Progenitor cell of endocrine pancreas (in vitro differentiated cells): ENCODE measurements at regions not wholly inside any gene's neighbourhood (a gene's known extent, or its start where the extent isn't known, plus 50 kb on each side); places are given as distances from the start of the nearest gene placed in this dataset.

Experiments used
- DNase-seq: peaks from one replicate; pipeline ENCODE4 v3.0.0; 2021; ENCODE audit warnings: low spot score; ENCODE audit not compliant: unreplicated experiment
- H3K27ac Mint-ChIP-seq: 2 replicates; pipeline ENCODE4 v1.8.0; 2021; ENCODE audit warnings: mild to moderate bottlenecking, moderate library complexity, mixed read lengths
- H3K27me3 Mint-ChIP-seq: 2 replicates; pipeline ENCODE4 v1.8.0; 2021; ENCODE audit warnings: mixed read lengths
- H3K36me3 Mint-ChIP-seq: 2 replicates; pipeline ENCODE4 v1.8.0; 2022; ENCODE audit warnings: mixed read lengths; ENCODE audit not compliant: insufficient read depth
- H3K4me1 Mint-ChIP-seq: 2 replicates; pipeline ENCODE4 v1.8.0; 2021; ENCODE audit warnings: low read depth, mixed read lengths
- H3K4me3 Mint-ChIP-seq: 2 replicates; pipeline ENCODE4 v1.8.0; 2021; ENCODE audit warnings: low read depth, mild to moderate bottlenecking, moderate library complexity, mixed read lengths
- H3K9me3 Mint-ChIP-seq: 2 replicates; pipeline ENCODE4 v1.8.0; 2021; ENCODE audit warnings: low read depth, mixed read lengths
- TF ChIP-seq, protein P1 (sequence below): fragments of 200-600 bp; sonication (generic); IDR thresholded peaks from one replicate; pipeline ENCODE4 v1.5.0; 2021; ENCODE audit warnings: antibody characterized with exemption, mild to moderate bottlenecking; ENCODE audit not compliant: unreplicated experiment

- Mint-ChIP-seq H3K9me3 (no peaks in the 10 kb centered on the region), H3K4me3 (no peak overlapping the region), H3K27me3 (no peaks in the 10 kb centered on the region), H3K27ac (no peak overlapping the region), H3K36me3 (no peaks in the 10 kb centered on the region), H3K4me1 (no peaks in the 10 kb centered on the region)
- TF ChIP-seq, protein P1, sequence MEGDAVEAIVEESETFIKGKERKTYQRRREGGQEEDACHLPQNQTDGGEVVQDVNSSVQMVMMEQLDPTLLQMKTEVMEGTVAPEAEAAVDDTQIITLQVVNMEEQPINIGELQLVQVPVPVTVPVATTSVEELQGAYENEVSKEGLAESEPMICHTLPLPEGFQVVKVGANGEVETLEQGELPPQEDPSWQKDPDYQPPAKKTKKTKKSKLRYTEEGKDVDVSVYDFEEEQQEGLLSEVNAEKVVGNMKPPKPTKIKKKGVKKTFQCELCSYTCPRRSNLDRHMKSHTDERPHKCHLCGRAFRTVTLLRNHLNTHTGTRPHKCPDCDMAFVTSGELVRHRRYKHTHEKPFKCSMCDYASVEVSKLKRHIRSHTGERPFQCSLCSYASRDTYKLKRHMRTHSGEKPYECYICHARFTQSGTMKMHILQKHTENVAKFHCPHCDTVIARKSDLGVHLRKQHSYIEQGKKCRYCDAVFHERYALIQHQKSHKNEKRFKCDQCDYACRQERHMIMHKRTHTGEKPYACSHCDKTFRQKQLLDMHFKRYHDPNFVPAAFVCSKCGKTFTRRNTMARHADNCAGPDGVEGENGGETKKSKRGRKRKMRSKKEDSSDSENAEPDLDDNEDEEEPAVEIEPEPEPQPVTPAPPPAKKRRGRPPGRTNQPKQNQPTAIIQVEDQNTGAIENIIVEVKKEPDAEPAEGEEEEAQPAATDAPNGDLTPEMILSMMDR: no peak
- DNase-seq: no peak
These were observed 208.7 kb downstream of the ZPLD1 start for GRCh38 chr3:102643546-102643945.

GRCh38 chr3:102646557-102646956 is 211.7 kb downstream of the ZPLD1 start:
- Mint-ChIP-seq H3K27me3 (no peaks in the 10 kb centered on the region), H3K27ac (no peak overlapping the region), H3K4me3 (no peak overlapping the region), H3K9me3 (no peaks in the 10 kb centered on the region), H3K36me3 (no peaks in the 10 kb centered on the region), H3K4me1 (no peaks in the 10 kb centered on the region)
- TF ChIP-seq, protein P1: no peak
- no peak for DNase-seq

- TF ChIP-seq, protein P1: no peak
- peaks cover 7% of the 10 kb centered on the region for H3K9me3 Mint-ChIP-seq
- peaks cover 12% of the 10 kb centered on the region for H3K4me1 Mint-ChIP-seq
These were observed 225.8 kb downstream of the ZPLD1 start for GRCh38 chr3:102660653-102661052.

DNA sequence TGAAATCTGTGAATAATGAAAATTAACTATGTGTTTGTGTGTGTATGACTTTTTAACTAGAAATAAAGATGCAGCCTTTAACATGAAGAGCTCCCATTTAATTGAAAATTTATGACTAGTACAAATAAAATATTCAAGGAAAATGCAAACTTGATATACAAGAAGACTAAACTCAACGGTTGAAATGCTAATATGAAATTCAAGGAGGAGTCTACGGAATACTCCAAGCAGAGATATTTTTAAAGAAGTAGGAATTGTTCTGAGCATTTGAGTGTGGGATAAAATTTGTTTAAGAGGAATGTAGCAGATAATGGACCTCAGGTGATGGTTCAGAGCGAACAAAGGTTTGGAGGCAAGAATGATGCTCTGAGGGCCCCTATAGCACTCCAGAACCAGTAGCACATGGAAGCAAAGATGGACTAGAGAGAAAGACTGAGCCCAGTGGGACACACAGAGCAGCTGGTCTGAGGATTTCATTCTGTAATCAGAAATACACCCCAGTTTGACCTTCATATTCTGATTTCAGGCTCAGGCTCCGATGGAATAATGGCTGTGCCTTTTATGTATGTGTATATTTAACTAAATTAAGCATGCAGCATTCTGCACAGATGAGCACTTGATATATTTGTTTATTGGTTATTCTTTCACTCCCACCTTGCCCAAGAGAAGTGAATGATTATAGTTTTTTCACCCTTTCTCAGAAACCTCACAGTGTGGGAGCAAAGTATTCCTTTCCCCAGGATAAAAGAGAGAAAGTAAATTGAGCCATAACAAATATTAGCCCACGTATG is 227.1 kb downstream of the ZPLD1 start:
- H3K4me1 Mint-ChIP-seq: peaks cover 10% of the 10 kb centered on the region
- H3K27me3 Mint-ChIP-seq: peaks cover 5% of the 10 kb centered on the region
- no peak overlapping the region for H3K4me3 Mint-ChIP-seq
- no peak for DNase-seq
- H3K9me3 Mint-ChIP-seq: peaks cover 7% of the 10 kb centered on the region
- H3K27ac Mint-ChIP-seq: no peak overlapping the region
- TF ChIP-seq, protein P1: no peak
- no peaks in the 10 kb centered on the region for H3K36me3 Mint-ChIP-seq

More at GRCh38 chr3:102660653-102661052, 225.8 kb downstream of the ZPLD1 start:
- Mint-ChIP-seq H3K27ac (no peak overlapping the region), H3K27me3 (peaks cover 5% of the 10 kb centered on the region), H3K4me3 (no peak overlapping the region), H3K36me3 (no peaks in the 10 kb centered on the region)
- no peak for DNase-seq

DNA sequence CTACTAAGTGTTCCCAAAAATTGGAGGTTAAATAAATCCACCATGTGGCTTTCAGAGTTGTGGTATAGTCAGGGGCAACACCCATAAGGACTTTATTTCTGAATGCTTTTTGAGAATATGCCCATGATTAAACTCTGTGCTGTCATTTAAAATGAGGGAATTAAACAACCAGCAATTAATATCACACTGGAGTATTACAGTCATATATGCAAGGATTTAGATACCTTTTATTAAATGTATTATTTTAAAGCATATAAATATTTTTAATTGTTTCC is 227.6 kb downstream of the ZPLD1 start:
- no peaks in the 10 kb centered on the region for H3K36me3 Mint-ChIP-seq
- peaks cover 7% of the 10 kb centered on the region for H3K9me3 Mint-ChIP-seq
- H3K27me3 Mint-ChIP-seq: peaks cover 5% of the 10 kb centered on the region
- H3K4me1 Mint-ChIP-seq: peaks cover 10% of the 10 kb centered on the region
- no peak for DNase-seq
- TF ChIP-seq, protein P1: no peak
- no peak overlapping the region for H3K4me3 Mint-ChIP-seq
- H3K27ac Mint-ChIP-seq: no peak overlapping the region
